H1 (cell line): ENCODE measurements at regions not wholly inside any gene's neighbourhood (a gene's known extent, or its start where the extent isn't known, plus 50 kb on each side); places are given as distances from the start of the nearest gene placed in this dataset.

Experiments
- CTCF ChIA-PET: fragments of 300-600 bp; sonication (Branson Sonifier 250); formaldehyde crosslinking; loops from one replicate; lab custom pipeline; 2021; ENCODE audit not compliant: partially characterized antibody; lab: Charles Lee
- POLR2A ChIA-PET: fragments of 300-600 bp; sonication (Branson Sonifier 250); formaldehyde crosslinking; loops from one replicate; lab custom pipeline; 2021; ENCODE audit warnings: inconsistent platforms; ENCODE audit not compliant: partially characterized antibody; lab: Charles Lee
- DNase-seq, 2 experiments: peaks; one replicate each; pipeline versions ENCODE4 v3.0.0 to v3.0.0-alpha.2; 2010 to 2022; ENCODE audit warnings: low spot score in 2 of 2, low read depth in 1 of 2, mixed read lengths in 1 of 2
- FAIRE-seq: peaks from 2 replicates; lab custom pipeline; 2011; peaks lifted over from hg19 to GRCh38; lab: Jason Lieb, UNC
- H2AFZ ChIP-seq: 2 replicates; pipeline ENCODE4 v1.8.1; 2012; ENCODE audit warnings: low read length, inconsistent platforms
- H2AK5ac ChIP-seq: 2 replicates; pipeline ENCODE4 v1.6.1; 2013; ENCODE audit warnings: low read depth, low read length
- H2BK120ac ChIP-seq: replicated peaks from 2 replicates; pipeline ENCODE3; 2013; ENCODE audit warnings: low read depth, low read length, inconsistent platforms
- H2BK12ac ChIP-seq: 2 replicates; pipeline ENCODE4 v1.6.1; 2013; ENCODE audit warnings: low read depth, low read length
- H2BK15ac ChIP-seq: 2 replicates; pipeline ENCODE4 v1.6.1; 2013; ENCODE audit warnings: low read length
- H2BK20ac ChIP-seq: 2 replicates; pipeline ENCODE4 v1.6.1; 2013; ENCODE audit warnings: low read length
- H2BK5ac ChIP-seq: 2 replicates; pipeline ENCODE4 v1.6.1; 2013; ENCODE audit warnings: low read depth, low read length
- H3K14ac ChIP-seq: 2 replicates; pipeline ENCODE4 v1.6.1; 2013; ENCODE audit warnings: inconsistent platforms; ENCODE audit not compliant: insufficient read length
- H3K18ac ChIP-seq: 2 replicates; pipeline ENCODE4 v1.6.1; 2013; ENCODE audit warnings: low read length; ENCODE audit errors: extremely low read depth
- H3K23ac ChIP-seq: 2 replicates; pipeline ENCODE4 v1.6.1; 2013; ENCODE audit warnings: inconsistent platforms; ENCODE audit not compliant: insufficient read length
- H3K23me2 ChIP-seq: 2 replicates; pipeline ENCODE4 v1.6.1; 2013; ENCODE audit warnings: low read depth, low read length
- H3K27ac ChIP-seq: 2 replicates; pipeline ENCODE4 v1.6.1; 2011; ENCODE audit warnings: low read depth, low read length, inconsistent platforms
- H3K27me3 ChIP-seq, 4 experiments: replicated peaks in 1 of 4; 1 replicate in 1 of 4; 2 replicates in 3 of 4; pipeline versions ENCODE4 v1.6.1 to v1.8.1; 2011 to 2013; ENCODE audit warnings: low read length in 3 of 4, mild to moderate bottlenecking in 3 of 4, inconsistent platforms in 2 of 4, mixed read lengths in 2 of 4, moderate library complexity in 1 of 4; ENCODE audit not compliant: control insufficient read depth in 3 of 4, insufficient read depth in 3 of 4; ENCODE audit errors: extremely low read depth in 1 of 4
- H3K36me3 ChIP-seq, 4 experiments: 2 replicates each; pipeline versions ENCODE4 v1.6.1 to v1.8.1; 2011 to 2013; ENCODE audit warnings: mild to moderate bottlenecking in 4 of 4, low read length in 3 of 4, moderate library complexity in 2 of 4, control low read depth in 1 of 4, inconsistent platforms in 1 of 4; ENCODE audit not compliant: insufficient read depth in 4 of 4, control insufficient read depth in 2 of 4
- H3K4ac ChIP-seq: replicated peaks from 2 replicates; pipeline ENCODE3; 2013; ENCODE audit warnings: low read length, low read depth, mixed read lengths, inconsistent platforms; ENCODE audit not compliant: insufficient read length
- H3K4me1 ChIP-seq, 4 experiments: replicated peaks in 1 of 4; 1 replicate in 1 of 4; 2 replicates in 3 of 4; pipeline versions ENCODE4 v1.6.1 to v1.8.1; 2011 to 2013; ENCODE audit warnings: low read length in 3 of 4, inconsistent platforms in 2 of 4, mixed read lengths in 1 of 4; ENCODE audit not compliant: insufficient read depth in 4 of 4, control insufficient read depth in 3 of 4
- H3K4me2 ChIP-seq, 2 experiments: 2 replicates each; pipeline versions ENCODE4 v1.6.1 to v1.8.1; 2011 to 2013; ENCODE audit warnings: low read depth in 2 of 2, low read length in 2 of 2, control low read depth in 1 of 2, inconsistent platforms in 1 of 2, mild to moderate bottlenecking in 1 of 2; ENCODE audit not compliant: insufficient read depth in 1 of 2
- H3K4me3 ChIP-seq, 4 experiments: fragments of 200-600, 300-600 bp in 1 of 4; sonication (generic), shearing (Covaris generic), sonication (Bioruptor Twin) in 1 of 4; 2 replicates each; pipeline versions ENCODE4 v1.5.1 to v1.8.1; 2011 to 2016; ENCODE audit warnings: low read length in 4 of 4, low read depth in 3 of 4, control low read depth in 2 of 4, inconsistent platforms in 2 of 4, mild to moderate bottlenecking in 2 of 4, mixed read lengths in 1 of 4, moderate library complexity in 1 of 4; ENCODE audit not compliant: insufficient read depth in 2 of 4; ENCODE audit errors: extremely low read depth in 1 of 4
- H3K56ac ChIP-seq: replicated peaks from 2 replicates; pipeline ENCODE3; 2013; ENCODE audit warnings: low read depth, mild to moderate bottlenecking, mixed read lengths, low read length, inconsistent platforms; ENCODE audit not compliant: insufficient read length
- H3K79me1 ChIP-seq: 2 replicates; pipeline ENCODE4 v1.6.1; 2013; ENCODE audit warnings: low read depth, low read length, control low read depth
- H3K79me2 ChIP-seq, 2 experiments: 2 replicates each; pipeline versions ENCODE4 v1.6.1 to v1.8.1; 2012 to 2013; ENCODE audit warnings: low read length in 2 of 2, mild to moderate bottlenecking in 2 of 2, inconsistent platforms in 1 of 2; ENCODE audit not compliant: insufficient read depth in 2 of 2, control insufficient read depth in 1 of 2
- H3K9ac ChIP-seq, 4 experiments: replicated peaks in 1 of 4; 1 replicate in 1 of 4; 2 replicates in 3 of 4; pipeline versions ENCODE4 v1.6.1 to v1.8.1; 2011 to 2013; ENCODE audit warnings: low read depth in 3 of 4, low read length in 3 of 4, control low read depth in 2 of 4, mild to moderate bottlenecking in 2 of 4, moderate library complexity in 2 of 4, inconsistent platforms in 1 of 4; ENCODE audit errors: extremely low read depth in 1 of 4
- H3K9me3 ChIP-seq, 2 experiments: 2 replicates each; pipeline versions ENCODE4 v1.6.1 to v1.8.1; 2012 to 2013; ENCODE audit warnings: mild to moderate bottlenecking in 2 of 2, moderate library complexity in 2 of 2, control low read depth in 1 of 2, inconsistent platforms in 1 of 2, low read depth in 1 of 2, low read length in 1 of 2, mixed read lengths in 1 of 2; ENCODE audit not compliant: insufficient read depth in 2 of 2
- H4K20me1 ChIP-seq, 2 experiments: replicated peaks in 1 of 2; 2 replicates each; pipeline versions ENCODE3 to v1.8.1; 2011 to 2013; ENCODE audit warnings: inconsistent platforms in 2 of 2, low read length in 2 of 2, mild to moderate bottlenecking in 1 of 2; ENCODE audit not compliant: insufficient read depth in 2 of 2, control insufficient read depth in 1 of 2
- H4K5ac ChIP-seq: 2 replicates; pipeline ENCODE4 v1.6.1; 2013; ENCODE audit warnings: low read length, low read depth, mixed read lengths, inconsistent platforms; ENCODE audit not compliant: insufficient read length
- H4K8ac ChIP-seq: 2 replicates; pipeline ENCODE4 v1.8.0; 2013; ENCODE audit warnings: mild to moderate bottlenecking, moderate library complexity, low read length, inconsistent platforms; ENCODE audit not compliant: insufficient read depth; ENCODE audit errors: extremely low read depth
- H4K91ac ChIP-seq: replicated peaks from 2 replicates; pipeline ENCODE3; 2013; ENCODE audit warnings: low read length, mixed read lengths, inconsistent platforms; ENCODE audit not compliant: insufficient read length
- SRF ChIP-seq: IDR thresholded peaks from 2 replicates; pipeline ENCODE4 v1.6.1; 2011; ENCODE audit warnings: mild to moderate bottlenecking, low read depth, low read length, moderate library complexity
- TAF7 ChIP-seq: optimal IDR thresholded peaks from 2 replicates; pipeline ENCODE3; 2011; ENCODE audit warnings: low read depth, mild to moderate bottlenecking, inconsistent platforms, low read length, moderate library complexity, borderline replicate concordance
- WGBS, 2 experiments: shearing (Covaris generic) in 1 of 2; methylation state at CpG; one replicate each; pipeline versions ENCODE4 v1.1.6 to v1.1.7; 2013 to 2015; ENCODE audit warnings: low lambda C conversion rate in 2 of 2, mixed read lengths in 2 of 2, inconsistent platforms in 1 of 2, low coverage in 1 of 2, missing lambda C conversion rate in 1 of 2; ENCODE audit not compliant: insufficient replicate concordance in 2 of 2, insufficient coverage in 1 of 2, insufficient read length in 1 of 2; ENCODE audit errors: extremely low coverage in 1 of 2, missing lambda C conversion rate in 1 of 2; 5-methylcytosine and 5-hydroxymethylcytosine counted together

DNA sequence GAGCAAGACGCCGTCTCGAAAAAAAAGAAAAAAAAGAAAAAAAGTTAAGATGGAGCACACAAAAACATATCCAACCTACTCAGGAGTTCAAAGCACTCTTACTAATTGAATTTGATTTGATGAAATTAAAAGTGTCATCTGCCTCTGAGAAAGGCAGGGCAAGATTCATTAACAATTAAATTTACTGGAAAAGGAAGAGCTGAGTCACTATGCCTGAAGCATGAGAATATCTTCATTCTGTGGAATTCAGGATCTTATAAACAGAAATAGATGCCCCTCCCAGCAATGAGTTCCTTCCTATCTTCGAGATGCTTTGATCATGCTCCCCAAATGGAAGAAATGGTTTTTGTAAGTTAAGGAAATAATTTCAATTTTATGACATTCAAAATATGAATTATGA is 61.0 kb upstream of the ST3GAL6 start:
- Histone ChIP-seq H2BK120ac (no peak overlapping the region), H3K79me2 (no peaks in the 10 kb centered on the region), H4K20me1 (no peaks in the 10 kb centered on the region), H3K9me3 (no peaks in the 10 kb centered on the region), H4K5ac (no peak overlapping the region), H2AK5ac (no peak overlapping the region), H4K8ac (no peak overlapping the region), H3K79me1 (no peaks in the 10 kb centered on the region), H2BK12ac (no peak overlapping the region), H3K14ac (no peak overlapping the region), H3K23me2 (no peaks in the 10 kb centered on the region), H3K27ac (no peak overlapping the region), H3K4me2 (no peak overlapping the region), H3K18ac (no peak overlapping the region), H2AFZ (no peak overlapping the region), H3K36me3 (no peaks in the 10 kb centered on the region), H3K23ac (no peak overlapping the region), H2BK20ac (no peak overlapping the region), H3K56ac (no peak overlapping the region), H3K4me3 (no peak overlapping the region), H4K91ac (no peak overlapping the region), H2BK5ac (no peak overlapping the region), H3K9ac (no peak overlapping the region), H3K27me3 (no peaks in the 10 kb centered on the region), H2BK15ac (no peak overlapping the region), H3K4me1 (no peaks in the 10 kb centered on the region), H3K4ac (no peak overlapping the region)
- FAIRE-seq (no peak), DNase-seq (no peak)
- TF ChIP-seq TAF7 (no peak), SRF (no peak)
- POLR2A ChIA-PET, result no interaction called here
- CTCF ChIA-PET, result no interaction called here
- WGBS, 2 experiments, result 97% methylated on average over 4 of the region's 4 CpGs; no CpG with 5 or more reads in 1 of the 2 experiments
